Esophagus squamous epithelium (tissue), 4 donors: ENCODE measurements at regions not wholly inside any gene's neighbourhood (a gene's known extent, or its start where the extent isn't known, plus 50 kb on each side); places are given as distances from the start of the nearest gene placed in this dataset.

Source experiments
- POLR2A ChIP-seq, 4 donors: fragments of 450-650 bp; IDR thresholded peaks; one replicate each; pipeline ENCODE4 v1.6.1; 2017; ENCODE audit warnings: antibody characterized with exemption in 4 of 4, mild to moderate bottlenecking in 4 of 4, moderate library complexity in 3 of 4
- TF ChIP-seq, protein P1 (sequence below), 6 experiments: fragments of 450-650 bp in 4 of 6; fragments of 200-600 bp in 2 of 6; sonication (generic) in 2 of 6; IDR thresholded peaks; one replicate each; pipeline ENCODE4 v1.5.1; 2016 to 2019; ENCODE audit warnings: antibody characterized with exemption in 6 of 6, mild to moderate bottlenecking in 4 of 6, moderate library complexity in 4 of 6

DNA sequence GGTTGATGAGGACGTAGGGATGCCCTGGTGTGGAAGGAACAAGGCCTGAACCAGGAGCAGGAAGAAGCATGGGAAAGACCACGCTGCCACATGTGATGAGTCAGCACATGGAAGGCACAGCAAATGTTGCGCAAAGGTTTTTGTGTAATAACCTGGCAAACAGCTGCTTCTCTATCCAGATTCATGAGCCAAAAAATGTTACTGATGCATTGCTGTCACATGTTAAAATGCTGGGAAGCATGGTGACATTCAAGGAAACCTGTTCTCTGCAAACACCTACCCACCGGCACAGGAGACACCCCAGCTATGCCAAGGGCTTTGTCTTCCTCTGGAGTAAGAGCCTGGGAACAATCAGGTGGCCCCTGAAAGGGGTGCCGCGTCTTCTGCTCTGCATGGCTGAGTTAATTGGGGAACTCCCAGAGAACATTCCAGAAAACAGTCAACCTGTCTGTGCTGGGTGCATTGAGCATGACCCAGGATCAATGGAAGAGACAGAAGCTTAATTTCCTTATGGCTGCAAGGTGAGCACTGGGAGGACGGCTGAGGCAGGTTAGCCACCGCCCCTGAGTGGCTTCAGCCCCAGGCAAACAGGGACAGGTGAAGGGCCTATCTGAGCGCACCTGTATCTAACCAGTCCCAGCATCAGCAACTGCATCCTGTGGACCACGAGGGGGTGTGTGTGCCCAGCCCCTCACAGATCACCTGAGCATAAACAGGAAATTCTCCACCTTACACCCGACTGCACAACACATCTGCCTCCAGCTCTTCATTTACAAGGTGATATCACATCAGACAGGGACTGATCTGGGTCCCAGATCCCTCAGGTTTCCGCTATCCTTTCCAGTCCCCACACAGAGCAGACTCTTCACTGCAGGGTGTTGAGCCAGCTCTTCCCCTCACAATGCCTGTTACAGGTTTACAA, 108.4 kb downstream of the GGTLC2 start:
- TF ChIP-seq POLR2A (IDR thresholded peaks at IDR 0.05): no peak
- TF ChIP-seq, protein P1, sequence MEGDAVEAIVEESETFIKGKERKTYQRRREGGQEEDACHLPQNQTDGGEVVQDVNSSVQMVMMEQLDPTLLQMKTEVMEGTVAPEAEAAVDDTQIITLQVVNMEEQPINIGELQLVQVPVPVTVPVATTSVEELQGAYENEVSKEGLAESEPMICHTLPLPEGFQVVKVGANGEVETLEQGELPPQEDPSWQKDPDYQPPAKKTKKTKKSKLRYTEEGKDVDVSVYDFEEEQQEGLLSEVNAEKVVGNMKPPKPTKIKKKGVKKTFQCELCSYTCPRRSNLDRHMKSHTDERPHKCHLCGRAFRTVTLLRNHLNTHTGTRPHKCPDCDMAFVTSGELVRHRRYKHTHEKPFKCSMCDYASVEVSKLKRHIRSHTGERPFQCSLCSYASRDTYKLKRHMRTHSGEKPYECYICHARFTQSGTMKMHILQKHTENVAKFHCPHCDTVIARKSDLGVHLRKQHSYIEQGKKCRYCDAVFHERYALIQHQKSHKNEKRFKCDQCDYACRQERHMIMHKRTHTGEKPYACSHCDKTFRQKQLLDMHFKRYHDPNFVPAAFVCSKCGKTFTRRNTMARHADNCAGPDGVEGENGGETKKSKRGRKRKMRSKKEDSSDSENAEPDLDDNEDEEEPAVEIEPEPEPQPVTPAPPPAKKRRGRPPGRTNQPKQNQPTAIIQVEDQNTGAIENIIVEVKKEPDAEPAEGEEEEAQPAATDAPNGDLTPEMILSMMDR (IDR thresholded peaks at IDR 0.05): no peak
